ENCODE measurements at regions not wholly inside any gene's neighbourhood (a gene's known extent, or its start where the extent isn't known, plus 50 kb on each side); places are given as distances from the start of the nearest gene placed in this dataset.

GRCh38 chr13:109468123-109468522, 318.3 kb downstream of the IRS2 start:
- no peaks in the 10 kb centered on the region for H3K9me3 ChIP-seq
- no peak overlapping the region for H3K4me3 ChIP-seq
- intact Hi-C loops (cut with DNase I; ENCODE audit: low total_unique reads), result no loop called here

DNA sequence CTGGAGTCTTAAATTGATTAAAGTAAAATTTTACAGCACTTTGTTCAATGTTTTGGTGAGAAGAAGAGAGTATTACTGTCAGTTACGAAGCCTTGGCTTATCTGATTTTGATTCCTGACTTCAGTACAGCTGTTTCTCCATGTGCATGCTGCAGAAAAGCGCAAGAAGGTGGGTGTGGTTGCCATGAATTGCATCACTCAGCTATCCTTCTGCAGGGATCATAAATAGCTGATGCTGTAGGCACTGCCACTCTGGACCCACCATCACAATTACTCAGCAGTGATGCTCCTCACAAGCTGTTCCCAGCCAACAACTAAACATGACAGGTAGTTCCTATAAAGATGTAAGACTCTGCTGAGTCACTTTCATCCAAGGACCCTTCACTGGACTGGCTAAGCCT, 321.2 kb downstream of the IRS2 start:
- no peak for DNase-seq
- no peak overlapping the region for H3K27ac ChIP-seq
- H3K27me3 ChIP-seq, result no peaks in the 10 kb centered on the region
- no peaks in the 10 kb centered on the region for H3K36me3 ChIP-seq
- TF ChIP-seq, protein P1, sequence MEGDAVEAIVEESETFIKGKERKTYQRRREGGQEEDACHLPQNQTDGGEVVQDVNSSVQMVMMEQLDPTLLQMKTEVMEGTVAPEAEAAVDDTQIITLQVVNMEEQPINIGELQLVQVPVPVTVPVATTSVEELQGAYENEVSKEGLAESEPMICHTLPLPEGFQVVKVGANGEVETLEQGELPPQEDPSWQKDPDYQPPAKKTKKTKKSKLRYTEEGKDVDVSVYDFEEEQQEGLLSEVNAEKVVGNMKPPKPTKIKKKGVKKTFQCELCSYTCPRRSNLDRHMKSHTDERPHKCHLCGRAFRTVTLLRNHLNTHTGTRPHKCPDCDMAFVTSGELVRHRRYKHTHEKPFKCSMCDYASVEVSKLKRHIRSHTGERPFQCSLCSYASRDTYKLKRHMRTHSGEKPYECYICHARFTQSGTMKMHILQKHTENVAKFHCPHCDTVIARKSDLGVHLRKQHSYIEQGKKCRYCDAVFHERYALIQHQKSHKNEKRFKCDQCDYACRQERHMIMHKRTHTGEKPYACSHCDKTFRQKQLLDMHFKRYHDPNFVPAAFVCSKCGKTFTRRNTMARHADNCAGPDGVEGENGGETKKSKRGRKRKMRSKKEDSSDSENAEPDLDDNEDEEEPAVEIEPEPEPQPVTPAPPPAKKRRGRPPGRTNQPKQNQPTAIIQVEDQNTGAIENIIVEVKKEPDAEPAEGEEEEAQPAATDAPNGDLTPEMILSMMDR (IDR thresholded peaks at IDR 0.05), result no peak
- TF ChIP-seq POLR2A (IDR thresholded peaks at IDR 0.05), result no peak
- no peaks in the 10 kb centered on the region for H3K9me3 ChIP-seq
- intact Hi-C loops (cut with DNase I; ENCODE audit: low total_unique reads), result no loop called here
- H3K4me1 ChIP-seq, result no peaks in the 10 kb centered on the region
- no peak overlapping the region for H3K4me3 ChIP-seq

More at GRCh38 chr13:109468123-109468522, 318.3 kb downstream of the IRS2 start:
- Histone ChIP-seq H3K4me1 (no peaks in the 10 kb centered on the region), H3K27ac (no peak overlapping the region), H3K36me3 (no peaks in the 10 kb centered on the region), H3K27me3 (no peaks in the 10 kb centered on the region)
- TF ChIP-seq, protein P1 (IDR thresholded peaks at IDR 0.05), result no peak
- no peak for TF ChIP-seq POLR2A (IDR thresholded peaks at IDR 0.05)
- DNase-seq, result no peak

GRCh38 chr13:109454167-109454917, 332.0 kb downstream of the IRS2 start:
- H3K27ac ChIP-seq, result no peak overlapping the region

DNA sequence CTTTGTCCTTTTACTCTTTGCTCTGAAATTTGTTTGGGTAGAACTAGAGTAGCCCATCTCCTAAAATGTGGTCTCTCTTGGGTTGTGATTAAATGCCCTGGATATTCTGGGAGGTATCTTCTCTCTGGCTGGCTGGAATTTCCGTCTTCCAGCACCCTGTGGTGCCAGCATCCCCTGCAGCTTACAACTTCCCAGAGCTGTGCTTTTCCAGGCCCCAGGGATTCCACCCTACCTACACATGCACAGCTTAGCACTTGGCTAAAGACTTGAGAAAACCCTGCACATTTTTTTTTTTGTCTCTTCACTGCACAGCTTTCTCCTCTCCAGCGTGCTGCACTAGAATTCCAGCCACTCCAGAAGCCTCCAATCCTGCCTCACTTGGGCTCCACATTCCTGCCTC, 334.7 kb downstream of the IRS2 start:
- no peaks in the 10 kb centered on the region for H3K36me3 ChIP-seq
- no peak for DNase-seq
- H3K27ac ChIP-seq, result no peak overlapping the region
- no peak for TF ChIP-seq POLR2A (IDR thresholded peaks at IDR 0.05)
- TF ChIP-seq, protein P1 (IDR thresholded peaks at IDR 0.05), result no peak
- no peaks in the 10 kb centered on the region for H3K9me3 ChIP-seq
- no peaks in the 10 kb centered on the region for H3K27me3 ChIP-seq
- H3K4me1 ChIP-seq, result no peaks in the 10 kb centered on the region
- no peak overlapping the region for H3K4me3 ChIP-seq
- intact Hi-C loops (cut with DNase I; ENCODE audit: low total_unique reads), result no loop called here

More at GRCh38 chr13:109454167-109454917, 332.0 kb downstream of the IRS2 start:
- intact Hi-C loops (cut with DNase I; ENCODE audit: low total_unique reads), result no loop called here
- Histone ChIP-seq H3K4me3 (no peak overlapping the region), H3K4me1 (no peaks in the 10 kb centered on the region), H3K27me3 (no peaks in the 10 kb centered on the region), H3K36me3 (no peaks in the 10 kb centered on the region), H3K9me3 (no peaks in the 10 kb centered on the region)
- DNase-seq, result no peak
- TF ChIP-seq POLR2A (IDR thresholded peaks at IDR 0.05), result no peak
- TF ChIP-seq, protein P1 (IDR thresholded peaks at IDR 0.05), result no peak

- intact Hi-C loops (cut with DNase I; ENCODE audit: low total_unique reads), result no loop called here
- no peaks in the 10 kb centered on the region for H3K36me3 ChIP-seq
- H3K27me3 ChIP-seq, result no peaks in the 10 kb centered on the region
- H3K27ac ChIP-seq, result no peak overlapping the region
- TF ChIP-seq, protein P1 (IDR thresholded peaks at IDR 0.05), result no peak
- no peak for TF ChIP-seq POLR2A (IDR thresholded peaks at IDR 0.05)
- H3K9me3 ChIP-seq, result no peaks in the 10 kb centered on the region
- DNase-seq, result no peak
- no peaks in the 10 kb centered on the region for H3K4me1 ChIP-seq
- H3K4me3 ChIP-seq, result no peak overlapping the region
These were observed 337.8 kb downstream of the IRS2 start for GRCh38 chr13:109448629-109449028.
